Left cardiac atrium (tissue), 4 donors: ENCODE measurements at regions not wholly inside any gene's neighbourhood (a gene's known extent, or its start where the extent isn't known, plus 50 kb on each side); places are given as distances from the start of the nearest gene placed in this dataset.
"Not testable (repeated sequence)": the region's sequence is repeated elsewhere in the genome, so short reads cannot be mapped to it uniquely, and the experiment has no call there.

Experiments
- ATAC-seq, 2 donors: fragments of 200-7000 bp; cut with Tn5 transposase; one replicate each; pipeline ENCODE4 v1.9.1; 2020; ENCODE audit warnings: mild to moderate bottlenecking in 2 of 2, moderate library complexity in 2 of 2
- DNase-seq: peaks from one replicate; pipeline ENCODE4 v3.0.0-alpha.2; 2020
- intact Hi-C, 2 donors: fragments of 100-400 bp; cut with DNase I; formaldehyde crosslinking; loops; one replicate each; pipeline versions ENCODE4 v1.14.1 to v1.15.1; 2022 to 2023
- donor health status: DM: no; HTN: yes; CAD: no.
- donor health status: DM: no; HTN: yes; CAD: no; lungs with severe emphysema.
- donor health status: DM: yes; HTN: yes; CAD: no.
- donor health status: Dilated cardiomyopathy.

- DNase-seq, result not testable (repeated sequence)
Measured at GRCh38 chr4:189846094-189846493, 94.6 kb upstream of the FRG1 start.

DNA sequence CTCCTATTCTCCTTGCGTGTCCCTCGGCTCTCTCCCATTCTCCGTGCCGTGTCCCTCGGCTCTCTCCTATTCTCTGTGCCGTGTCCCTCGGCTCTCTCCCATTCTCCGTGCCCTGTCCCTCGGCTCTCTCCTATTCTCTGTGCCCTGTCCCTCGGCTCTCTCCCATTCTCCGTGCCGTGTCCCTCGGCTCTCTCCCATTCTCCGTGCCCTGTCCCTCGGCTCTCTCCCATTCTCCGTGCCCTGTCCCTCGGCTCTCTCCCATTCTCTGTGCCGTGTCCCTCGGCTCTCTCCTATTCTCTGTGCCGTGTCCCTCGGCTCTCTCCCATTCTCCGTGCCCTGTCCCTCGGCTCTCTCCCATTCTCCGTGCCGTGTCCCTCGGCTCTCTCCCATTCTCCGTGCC, 94.1 kb upstream of the FRG1 start:
- ATAC-seq, intact Hi-C loops, DNase-seq: not testable (repeated sequence)

More at GRCh38 chr4:189846094-189846493, 94.6 kb upstream of the FRG1 start:
- intact Hi-C loops, ATAC-seq: not testable (repeated sequence)

DNA sequence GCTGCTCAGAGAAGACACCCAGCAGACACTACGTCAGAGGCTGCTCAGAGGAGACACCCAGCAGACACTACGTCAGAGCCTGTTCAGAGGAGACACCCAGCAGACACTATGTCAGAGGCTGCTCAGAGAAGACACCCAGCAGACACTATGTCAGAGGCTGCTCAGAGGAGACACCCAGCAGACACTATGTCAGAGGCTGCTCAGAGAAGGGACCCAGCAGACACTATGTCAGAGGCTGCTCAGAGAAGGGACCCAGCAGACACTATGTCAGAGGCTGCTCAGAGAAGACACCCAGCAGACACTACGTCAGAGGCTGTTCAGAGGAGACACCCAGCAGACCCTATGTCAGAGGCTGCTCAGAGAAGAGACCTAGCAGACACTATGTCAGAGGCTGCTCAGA, 92.0 kb upstream of the FRG1 start:
- ATAC-seq, intact Hi-C loops, DNase-seq: not testable (repeated sequence)

- intact Hi-C loops, result no loop called here
- ATAC-seq (no peak), DNase-seq (no peak)
Measured at GRCh38 chr4:189850239-189850856, 90.3 kb upstream of the FRG1 start.

DNA sequence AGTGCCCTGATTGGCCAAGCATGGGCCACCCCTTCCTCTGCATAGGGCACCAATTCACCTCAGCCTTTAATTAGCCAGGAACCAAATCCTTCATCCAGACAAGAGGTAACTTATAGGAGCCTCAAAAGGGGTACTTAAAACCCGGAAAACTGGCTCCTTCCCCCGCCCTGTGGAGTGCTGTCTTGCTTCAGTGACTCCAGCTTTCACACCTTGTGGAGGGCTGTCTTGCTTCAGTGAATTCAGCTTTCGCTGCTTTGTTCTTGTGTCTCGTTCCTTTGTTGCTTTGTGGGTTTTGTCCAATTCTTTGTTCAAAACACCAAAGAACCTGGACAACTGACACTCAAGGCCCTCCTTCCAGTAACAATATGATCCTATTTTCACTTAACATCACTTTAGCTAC, 82.2 kb upstream of the FRG1 start:
- no peak for DNase-seq
- ATAC-seq, result no peak
- intact Hi-C loops, result no loop called here

GRCh38 chr4:189861101-189861500, 79.6 kb upstream of the FRG1 start:
- no peak for ATAC-seq
- no peak for DNase-seq
- intact Hi-C loops, result no loop called here

- DNase-seq, result no peak
- intact Hi-C loops, result no loop called here
- no peak for ATAC-seq
Measured at GRCh38 chr4:189869236-189869635, 71.4 kb upstream of the FRG1 start.

DNA sequence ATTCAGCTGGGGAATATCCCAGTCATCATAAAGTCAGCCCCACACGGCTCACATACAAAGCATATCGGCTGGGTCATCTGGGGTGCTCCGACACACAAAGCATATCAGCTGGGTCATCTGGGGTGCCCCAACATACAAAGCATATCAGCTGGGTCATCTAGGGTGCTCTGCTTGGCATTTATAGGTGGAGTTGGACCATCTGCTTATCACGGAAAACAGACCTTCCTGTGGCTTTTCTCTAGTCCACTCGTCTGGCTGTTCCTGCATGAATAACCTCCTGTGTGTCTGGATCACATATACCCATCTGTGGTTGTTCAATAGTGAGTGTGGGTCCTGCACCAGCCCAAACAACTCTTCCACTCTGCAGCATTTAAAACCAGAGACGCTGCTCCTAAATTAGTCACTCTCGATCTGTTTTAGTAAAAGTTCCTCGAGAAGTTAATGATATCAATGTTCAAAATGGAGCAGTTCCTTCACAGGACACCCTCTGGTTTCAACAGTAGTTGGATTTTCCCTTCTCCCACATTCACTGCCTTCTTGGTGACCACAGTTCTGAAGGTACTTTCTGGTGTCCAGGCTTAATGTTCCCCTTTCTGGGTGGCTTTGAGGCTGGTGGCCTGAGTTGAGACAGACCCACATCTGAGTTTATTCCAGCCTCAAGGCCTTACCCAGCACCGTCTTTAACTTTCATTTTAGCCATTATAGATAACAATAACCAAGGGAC, 70.0 kb upstream of the FRG1 start:
- DNase-seq (no peak), ATAC-seq (no peak)
- intact Hi-C loops, result no loop called here

DNA sequence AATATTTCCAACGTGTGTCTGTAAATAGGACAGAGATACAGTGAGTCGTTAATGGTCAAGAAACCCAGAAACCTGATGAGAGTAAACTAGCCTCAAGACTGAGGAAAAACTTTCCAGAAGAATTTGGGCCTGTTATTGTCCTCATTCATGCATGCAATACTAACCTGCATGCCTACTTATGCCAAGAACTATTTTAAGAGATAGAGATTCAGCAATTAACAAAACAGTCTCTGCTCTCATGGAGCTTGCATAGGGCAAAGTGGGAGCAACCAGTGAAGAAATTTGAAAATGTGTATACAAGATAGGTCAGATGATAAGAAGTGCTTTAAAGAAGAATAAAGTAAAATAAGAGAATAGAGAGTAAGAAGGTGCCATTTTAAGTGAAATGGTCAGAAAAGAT, 66.1 kb upstream of the FRG1 start:
- DNase-seq (no peak), ATAC-seq (no peak)
- intact Hi-C loops, result no loop called here

DNA sequence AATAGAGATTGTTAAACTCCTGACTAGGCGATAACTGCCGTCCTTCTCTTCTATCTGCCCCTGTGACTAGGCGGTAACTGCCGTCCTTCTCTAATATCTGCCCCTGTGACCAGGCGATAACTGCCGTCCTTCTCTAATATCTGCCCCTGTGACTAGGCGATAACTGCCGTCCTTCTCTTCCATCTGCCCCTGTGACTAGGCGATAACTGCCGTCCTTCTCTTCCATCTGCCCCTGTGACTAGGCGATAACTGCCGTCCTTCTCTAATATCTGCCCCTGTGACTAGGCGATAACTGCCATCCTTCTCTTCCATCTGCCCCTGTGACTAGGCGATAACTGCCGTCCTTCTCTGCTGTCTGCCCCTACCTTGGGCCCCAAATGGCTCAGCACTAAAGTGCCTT, 59.5 kb upstream of the FRG1 start:
- DNase-seq, result peak; percentile 28
- ATAC-seq, intact Hi-C loops: not testable (repeated sequence)

GRCh38 chr4:189888407-189888806, 52.3 kb upstream of the FRG1 start:
- ATAC-seq, intact Hi-C loops: not testable (repeated sequence)

More at GRCh38 chr4:189888407-189888806, 52.3 kb upstream of the FRG1 start:
- not testable (repeated sequence) for DNase-seq
